GM21447 (cell line): ENCODE measurements at regions not wholly inside any gene's neighbourhood (a gene's known extent, or its start where the extent isn't known, plus 50 kb on each side); places are given as distances from the start of the nearest gene placed in this dataset.
A peak's percentile ranks its signal among the peaks of the same experiment; 100 is the strongest.

Experiments used
- ATAC-seq: cut with Tn5 transposase; IDR thresholded peaks from one replicate; pipeline ENCODE4 v1.9.1; 2021; ENCODE audit not compliant: unreplicated experiment

DNA sequence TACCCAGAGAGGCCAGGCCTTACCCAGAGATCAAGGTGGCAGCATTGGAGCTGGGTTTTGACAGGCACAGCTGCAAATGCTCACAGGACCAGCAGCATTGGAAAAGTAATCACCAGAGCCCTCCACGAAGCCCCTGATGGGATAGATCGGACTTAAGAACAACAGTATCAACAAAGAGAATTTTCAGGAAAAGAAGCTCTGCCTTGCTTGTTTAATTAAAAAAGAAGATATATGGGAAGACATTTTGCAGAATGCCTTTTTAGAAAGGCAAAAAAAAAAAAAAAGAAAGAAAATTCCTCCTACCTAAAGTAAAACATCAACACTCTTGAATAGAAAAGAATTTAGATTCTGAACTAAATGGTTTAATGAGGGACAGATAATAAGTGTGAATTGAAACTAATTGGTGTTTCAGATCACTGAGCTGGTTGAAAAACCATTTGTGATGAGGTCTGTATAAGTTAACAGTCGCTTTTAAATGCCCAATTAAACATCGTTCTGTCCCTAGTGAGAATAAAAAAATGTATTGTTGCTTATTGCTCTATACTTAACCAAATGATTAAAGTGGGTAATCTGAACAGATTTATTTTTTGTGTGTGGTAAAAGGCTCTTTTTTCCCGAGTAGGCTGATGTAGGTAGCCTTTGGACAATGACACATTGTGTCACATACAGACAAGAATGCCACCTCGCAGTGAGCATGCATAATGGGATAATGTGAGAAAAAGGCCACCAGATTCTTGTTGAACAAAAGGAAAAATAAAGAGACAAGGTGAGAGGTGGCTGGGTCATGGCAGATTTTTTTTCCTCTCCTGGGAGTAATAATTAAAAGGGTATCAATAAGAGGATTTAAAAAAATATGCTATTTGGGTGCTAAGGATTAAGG, 93.0 kb upstream of the ARGLU1 start:
- ATAC-seq, result no peak

DNA sequence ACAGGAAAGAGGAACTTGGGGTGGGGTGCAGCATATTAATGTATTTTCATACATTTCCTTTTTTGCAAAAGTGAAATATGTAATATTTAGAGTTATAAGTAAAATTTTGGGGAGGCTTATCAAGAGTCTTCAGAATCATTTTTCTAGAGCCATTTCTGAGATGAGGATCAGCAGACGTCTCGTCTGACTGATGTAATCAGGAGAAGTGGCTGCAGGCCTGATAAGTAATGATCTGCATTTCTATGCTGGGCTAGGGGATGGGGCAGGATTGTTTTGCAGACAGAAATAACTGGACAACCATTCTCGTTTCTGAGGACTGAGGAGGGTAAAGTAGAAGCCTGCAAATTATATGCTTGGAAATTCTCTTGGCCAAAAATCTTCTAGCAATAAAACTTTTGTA, 89.2 kb upstream of the ARGLU1 start:
- ATAC-seq, result no peak

DNA sequence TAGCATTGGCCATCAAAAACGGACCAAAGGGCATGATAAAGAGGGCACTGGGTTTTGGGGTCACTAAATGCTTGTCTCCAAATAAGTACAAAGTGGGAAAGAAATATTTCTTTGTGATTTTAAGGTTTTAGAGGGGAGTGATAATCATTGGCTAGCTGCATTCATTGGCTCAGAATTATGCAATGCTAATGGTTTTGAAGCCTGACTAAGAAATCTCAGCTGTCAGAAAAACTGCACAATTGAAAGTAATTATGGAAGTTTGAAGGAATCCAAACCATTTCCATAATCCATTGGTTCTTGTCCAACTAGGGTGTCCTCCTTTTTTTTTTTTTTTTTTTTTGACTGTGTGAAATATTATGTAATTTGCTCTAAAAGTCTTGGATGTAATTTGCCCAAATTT, 88.2 kb upstream of the ARGLU1 start:
- ATAC-seq, result no peak

DNA sequence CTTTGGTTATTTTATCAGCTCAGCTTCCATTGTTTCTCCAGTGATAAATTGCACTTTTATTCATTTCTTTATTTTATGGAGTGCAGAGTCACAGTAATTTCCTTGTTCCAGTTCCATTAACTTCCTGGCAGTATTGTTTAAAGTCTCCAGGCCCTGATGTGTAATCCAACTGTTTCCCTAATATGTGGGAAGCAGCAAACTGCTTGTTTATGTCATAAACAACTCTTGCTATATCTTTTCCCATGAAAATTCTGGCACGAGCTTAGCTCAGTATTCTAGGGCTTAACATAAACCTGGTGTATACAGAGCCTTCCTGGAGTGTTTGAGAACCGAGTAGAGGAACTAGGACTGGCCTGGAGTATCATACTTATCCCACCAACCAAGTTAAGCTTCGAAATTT, 83.5 kb upstream of the ARGLU1 start:
- ATAC-seq, result no peak

DNA sequence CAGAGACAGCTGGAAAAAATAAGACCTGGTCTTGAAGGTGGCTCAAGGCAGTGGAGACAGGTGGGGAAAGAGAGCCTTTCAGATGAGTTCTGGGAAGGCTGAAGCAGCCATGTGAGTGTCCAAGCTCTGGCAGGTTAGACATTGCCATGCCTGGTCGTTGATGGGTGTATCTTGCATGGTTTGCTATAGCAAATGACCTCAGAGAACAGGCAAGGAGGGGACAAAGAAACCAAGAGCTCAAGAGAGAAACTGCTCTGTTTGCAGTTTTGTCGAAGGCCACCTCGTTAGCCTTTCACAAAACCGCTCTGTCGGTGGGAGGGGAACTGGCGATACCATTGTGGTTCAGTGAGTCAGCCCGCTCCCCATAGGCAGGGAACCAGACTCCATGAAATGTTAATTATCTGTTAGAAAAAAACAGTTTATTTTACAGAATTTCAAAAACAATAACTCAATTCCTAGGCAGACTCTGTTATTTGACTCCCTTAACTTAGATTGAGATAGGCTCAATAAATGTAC, 82.8 kb upstream of the ARGLU1 start:
- no peak for ATAC-seq

DNA sequence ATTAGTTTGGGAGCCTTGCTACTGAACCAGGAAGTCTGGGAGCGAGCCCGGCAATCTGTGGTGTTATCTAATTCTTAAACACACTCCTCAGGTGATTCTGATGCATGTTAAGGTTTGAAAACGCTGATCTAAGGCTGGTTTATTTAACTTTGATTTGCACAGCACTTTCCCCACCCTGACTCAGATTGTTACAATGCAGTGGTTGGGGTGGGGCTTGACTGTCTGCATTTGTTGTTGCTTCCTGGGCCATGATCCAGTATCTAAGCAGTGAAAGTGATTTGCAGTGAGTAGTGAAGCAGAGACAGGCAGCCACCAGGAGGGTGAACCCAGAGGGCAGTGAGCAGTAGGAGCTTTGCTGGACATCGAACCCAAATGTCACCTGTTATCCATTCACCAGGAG, 81.6 kb upstream of the ARGLU1 start:
- no peak for ATAC-seq

DNA sequence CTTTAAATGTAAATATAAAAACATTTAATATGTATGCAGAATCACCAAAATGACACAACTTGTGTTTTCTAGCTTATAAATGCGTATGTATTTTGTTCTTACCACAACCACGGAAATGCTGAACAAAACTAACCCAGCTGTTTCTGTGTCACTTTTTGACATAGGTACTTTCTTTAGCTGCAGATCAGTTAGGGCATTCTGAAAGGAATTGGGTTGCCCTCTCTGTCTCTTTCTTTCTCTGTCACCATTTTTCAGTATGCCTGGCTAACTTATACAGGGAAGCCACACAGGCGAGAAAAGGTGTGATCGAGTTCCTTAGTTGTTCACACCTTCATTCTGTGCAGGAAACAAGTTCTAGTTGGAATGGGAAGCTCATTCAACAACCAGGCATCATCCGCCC, 72.6 kb upstream of the ARGLU1 start:
- no peak for ATAC-seq

DNA sequence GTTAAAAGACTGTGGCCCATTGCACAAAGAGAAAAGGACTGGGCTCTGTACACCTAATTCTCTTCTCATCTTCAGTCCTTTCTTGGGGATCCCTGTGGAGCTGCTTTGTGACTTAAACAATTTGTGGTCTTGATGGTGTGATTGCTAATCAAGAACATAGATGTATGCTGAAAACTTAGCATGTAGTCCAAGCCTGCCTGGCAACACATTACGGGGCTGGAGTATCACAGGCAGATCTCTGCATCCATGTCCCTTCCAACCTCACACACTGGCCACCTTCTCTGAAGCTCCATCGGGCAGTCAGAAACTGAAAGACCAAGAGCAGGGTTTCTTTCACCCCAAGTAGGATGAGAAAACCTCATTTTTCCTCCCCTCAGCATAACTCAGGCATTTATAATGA, 69.6 kb upstream of the ARGLU1 start:
- ATAC-seq, result no peak

DNA sequence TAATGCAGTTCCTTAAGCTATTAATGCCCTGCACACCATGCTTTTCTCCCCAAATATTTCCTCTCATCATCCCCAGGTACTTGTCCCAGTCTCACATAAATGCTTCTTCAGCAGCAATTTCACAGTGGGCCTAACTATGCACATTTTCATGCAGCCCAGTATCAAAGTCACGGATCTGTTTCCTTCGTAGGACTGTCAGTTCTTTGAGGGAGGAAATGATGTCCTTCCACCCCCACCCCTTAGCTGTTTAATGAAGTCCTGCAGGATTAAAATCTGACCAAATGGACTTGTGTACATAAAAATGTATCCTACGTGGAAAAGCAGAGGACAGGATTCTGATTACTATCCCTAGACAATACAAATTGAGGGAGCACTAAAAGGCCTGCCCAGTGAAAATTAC, 68.6 kb upstream of the ARGLU1 start:
- ATAC-seq, result no peak

DNA sequence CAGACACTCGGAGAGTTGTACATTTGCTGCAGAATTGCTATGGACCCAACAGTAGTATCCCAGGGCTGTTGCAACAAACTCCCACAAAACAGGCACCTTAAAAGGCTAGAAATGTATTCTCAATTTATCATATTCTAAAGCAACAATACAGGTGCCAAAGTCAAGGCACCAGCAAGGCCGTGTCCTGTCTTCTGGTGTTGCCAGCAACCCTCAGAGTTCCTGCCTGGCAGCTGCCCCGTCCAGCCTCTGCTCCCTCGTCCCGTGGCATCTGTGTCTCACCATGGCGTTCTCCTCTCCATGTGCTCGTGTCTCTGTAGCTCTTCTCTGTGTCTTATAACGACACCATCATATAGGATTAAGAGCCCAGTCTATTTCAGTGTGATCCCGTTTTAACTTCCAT, 67.7 kb upstream of the ARGLU1 start:
- ATAC-seq, result no peak

DNA sequence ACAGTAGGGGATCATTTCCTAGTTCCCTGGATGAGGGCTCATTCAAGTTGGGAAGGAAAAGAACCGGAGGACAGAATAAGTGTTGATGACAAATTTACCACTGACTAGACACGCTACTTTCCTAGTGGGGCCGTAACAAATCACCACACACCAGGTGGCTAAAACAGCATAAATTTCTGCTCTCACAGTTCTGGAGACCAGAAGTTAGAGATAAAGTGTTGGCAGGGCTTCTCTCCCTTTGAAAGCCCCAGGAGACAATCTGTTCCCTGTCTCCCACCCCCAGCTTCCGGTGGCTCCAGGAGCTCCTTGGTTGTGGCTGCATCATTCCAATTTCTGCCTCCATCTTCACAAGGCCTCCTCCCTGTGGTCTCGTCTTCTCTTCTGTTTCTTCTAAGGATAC, 65.4 kb upstream of the ARGLU1 start:
- ATAC-seq, result no peak

DNA sequence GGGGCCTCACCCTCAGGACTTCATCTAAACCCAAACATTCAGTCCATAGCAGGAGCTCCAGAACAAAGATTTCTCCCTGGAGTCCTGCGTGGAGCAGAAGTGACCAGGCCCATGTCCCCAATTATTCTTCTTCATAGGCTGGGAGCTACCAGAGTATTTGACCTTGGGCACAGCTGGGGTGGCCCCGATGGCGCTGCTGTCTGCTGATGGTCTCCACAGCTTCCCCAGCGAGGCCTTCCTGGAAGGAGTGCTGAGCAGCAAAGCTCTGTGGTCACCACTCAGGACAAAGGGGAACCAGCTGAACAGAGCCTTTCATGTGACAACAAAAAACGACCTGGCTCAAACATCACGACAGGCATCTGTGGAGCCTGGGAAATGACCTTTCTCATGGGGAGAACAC, 62.7 kb upstream of the ARGLU1 start:
- no peak for ATAC-seq

DNA sequence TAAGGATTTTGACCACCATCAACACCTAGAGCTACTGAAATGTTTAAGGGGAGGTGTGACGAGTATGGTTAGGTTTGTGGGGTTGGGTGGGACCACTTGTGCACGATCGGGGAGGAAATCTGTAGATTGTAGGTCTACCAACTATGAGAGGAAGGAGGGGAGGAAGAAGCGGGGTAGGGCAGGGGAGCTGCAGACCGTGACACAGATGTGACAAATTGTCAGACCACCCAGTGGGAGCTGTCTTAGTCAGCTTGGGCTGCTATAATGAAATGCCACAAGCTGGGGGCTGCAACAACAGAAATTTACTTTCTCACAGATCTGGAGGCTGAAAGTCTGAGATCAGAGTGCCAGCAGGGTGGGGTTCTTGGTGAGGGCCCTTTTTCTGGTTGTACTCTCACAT, 62.2 kb upstream of the ARGLU1 start:
- ATAC-seq, result no peak

DNA sequence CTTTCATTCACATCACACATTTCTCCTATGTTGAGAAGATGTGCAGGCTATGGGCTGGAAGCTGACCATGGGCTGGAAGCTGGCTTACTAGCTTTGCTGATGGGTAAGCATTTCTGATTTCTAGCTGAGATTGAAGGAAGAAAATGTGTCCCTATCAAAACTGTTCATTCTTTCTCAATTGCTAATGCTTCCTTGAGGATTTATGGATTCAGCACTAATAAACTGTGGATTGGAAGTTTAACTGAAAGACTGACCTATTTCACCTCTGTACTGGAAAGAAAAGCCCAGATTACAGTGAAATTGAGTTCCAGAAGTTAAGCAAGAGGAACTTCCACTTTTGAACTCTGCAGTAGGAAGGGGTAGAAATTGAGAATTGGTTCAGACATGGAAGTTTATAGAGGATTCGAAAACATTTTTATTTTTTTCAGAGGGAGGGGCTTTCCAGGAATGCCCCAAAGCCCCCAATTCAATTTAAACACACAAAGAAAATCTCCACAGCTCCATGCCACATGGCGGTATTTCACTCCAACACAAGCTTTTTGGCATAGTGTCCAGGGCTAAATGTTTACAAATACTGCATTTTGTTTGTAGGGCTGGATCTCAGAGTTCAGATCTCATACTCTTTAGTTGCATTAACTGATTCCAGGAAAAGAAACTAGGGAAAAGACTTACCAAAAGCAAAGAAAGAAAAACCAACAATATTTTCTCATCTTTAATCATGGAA, 61.2 kb upstream of the ARGLU1 start:
- no peak for ATAC-seq

DNA sequence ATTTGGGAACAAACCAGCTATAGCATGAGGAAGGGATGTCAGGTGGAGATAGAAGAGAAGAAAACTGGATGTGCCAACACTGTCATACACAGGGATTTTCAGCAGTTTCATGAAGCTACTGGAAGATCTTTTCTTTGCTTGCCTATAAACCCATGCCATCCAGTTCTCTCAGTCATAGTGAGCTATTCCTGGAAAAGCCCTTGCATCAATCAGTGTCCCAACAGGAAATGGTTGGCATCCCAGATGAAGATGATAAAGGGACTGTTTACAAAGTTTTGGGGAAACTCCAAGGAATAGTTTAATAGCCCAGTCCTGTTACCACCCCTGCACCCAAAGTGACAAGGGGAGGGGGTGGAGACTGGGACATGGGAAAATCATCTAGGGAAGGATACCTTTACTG, 58.5 kb upstream of the ARGLU1 start:
- no peak for ATAC-seq

DNA sequence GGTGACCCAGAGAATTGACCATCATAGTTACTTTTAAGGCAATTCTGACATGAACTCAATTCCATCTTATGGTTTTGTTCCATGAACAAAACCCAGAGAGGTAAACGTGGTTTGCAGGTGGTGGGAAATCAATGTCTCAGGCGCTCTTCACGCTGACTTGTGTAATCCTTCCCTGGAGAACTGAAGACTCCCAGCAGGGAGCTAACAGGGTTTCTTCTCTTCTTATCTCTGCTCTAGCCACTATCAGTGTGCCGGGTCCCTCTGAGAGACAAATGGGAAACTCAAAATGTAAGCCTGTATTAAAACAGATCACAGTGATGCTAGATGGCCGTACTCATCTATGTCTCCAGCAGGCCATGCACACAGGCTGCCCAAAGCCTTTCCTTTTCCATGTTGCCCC, 57.6 kb upstream of the ARGLU1 start:
- ATAC-seq, result no peak

DNA sequence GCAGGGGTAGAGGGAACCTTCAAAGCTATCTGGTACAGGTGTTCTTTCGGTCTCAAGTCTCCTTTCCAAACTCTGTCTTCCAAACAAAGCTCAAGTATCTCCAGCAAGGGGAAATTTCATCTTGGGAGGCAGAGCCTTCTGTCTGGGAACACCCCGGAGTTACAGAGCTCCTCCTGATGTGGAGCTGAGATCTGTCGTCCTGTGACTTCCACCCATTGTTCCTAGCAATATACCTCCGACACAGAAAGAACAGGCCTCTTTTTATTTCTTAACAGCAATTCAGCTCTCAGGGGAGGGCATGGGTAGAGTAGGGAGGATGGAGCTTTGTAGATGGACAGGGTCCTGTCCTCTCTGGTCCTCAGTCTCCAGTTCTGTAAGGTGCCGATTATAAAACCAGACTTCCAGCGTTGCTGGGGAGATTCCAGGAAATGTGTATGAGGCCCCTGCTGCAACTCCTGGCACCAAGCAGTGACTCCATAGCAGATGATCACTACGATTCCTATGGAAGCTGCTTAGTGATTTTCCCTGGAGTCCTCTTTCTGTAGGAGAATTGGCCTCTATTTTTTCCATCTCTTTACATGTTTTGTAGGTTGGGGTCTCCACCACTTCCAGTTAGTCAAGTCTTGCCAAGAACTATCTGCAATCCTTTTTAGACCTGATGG, 56.0 kb upstream of the ARGLU1 start:
- ATAC-seq, result no peak

DNA sequence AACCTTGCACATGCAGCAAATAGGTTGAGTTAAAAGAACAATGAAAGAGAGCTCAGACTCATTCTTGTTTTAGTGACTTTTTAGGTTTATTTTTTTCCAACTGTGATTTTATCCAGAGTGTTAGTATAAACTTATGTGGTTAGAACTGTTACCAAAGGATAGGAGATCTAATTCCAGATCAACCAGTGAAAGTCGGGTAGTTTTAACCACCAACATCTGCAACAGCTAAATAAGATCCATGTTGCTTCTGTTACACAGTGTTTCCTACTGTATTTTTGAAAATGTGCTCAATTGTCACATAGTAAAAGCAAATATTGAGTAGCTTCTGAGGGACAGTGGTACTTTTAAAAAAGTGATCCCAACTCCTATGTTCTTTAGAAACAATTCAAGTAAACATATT, 53.9 kb upstream of the ARGLU1 start:
- ATAC-seq, result no peak

DNA sequence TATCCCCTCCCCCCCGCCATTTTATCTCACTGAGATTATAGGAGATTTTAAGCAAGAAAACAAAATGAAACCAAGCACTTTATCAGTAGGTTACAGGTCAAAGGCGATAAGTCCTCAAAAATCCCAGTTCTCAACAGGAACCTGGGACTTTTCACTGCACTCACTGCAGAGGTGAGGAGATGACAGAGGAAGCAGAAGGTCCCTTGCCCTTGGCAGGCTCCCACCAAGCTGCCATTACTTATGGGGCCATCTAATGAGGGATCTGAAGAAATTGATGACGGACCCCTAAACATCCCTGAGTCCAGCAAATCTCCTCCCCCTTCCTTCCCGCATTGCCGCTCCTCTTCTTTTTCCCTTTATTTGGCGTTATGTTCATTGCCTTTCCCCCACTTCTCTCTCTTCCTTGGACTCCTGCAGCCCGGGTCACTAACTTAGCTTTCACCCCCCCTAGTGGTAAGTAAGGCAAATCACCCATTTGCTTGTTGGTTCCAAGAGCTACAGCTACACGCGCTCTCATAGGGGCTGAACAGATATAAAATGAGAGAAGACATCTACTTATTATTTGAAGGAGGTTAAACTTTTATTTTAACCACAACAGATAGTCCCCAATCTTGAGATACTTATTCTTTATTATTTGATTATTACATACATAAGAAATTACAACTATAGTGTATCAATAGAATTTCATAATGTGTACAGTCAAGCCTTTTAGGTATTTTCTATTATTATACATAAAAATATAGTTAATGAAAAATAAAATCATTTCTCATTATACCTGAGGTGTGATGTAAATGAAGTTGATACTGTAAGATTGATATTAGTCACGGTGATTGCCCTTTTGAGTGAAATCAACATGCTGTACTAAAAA, 52.0 kb upstream of the ARGLU1 start:
- peak; percentile 99 for ATAC-seq
